Thyroid gland (tissue), 4 donors: ENCODE measurements at regions not wholly inside any gene's neighbourhood (a gene's known extent, or its start where the extent isn't known, plus 50 kb on each side); places are given as distances from the start of the nearest gene placed in this dataset.

Experiments used
- DNase-seq, 2 donors: peaks; one replicate each; pipeline ENCODE4 v3.0.0-alpha.2; 2019
- H3K27ac ChIP-seq, 3 donors: fragments of 200-600 bp; sonication (generic); 1 replicate in 2 of 3; 2 replicates in 1 of 3; pipeline ENCODE4 v1.5.1; 2016 to 2019; ENCODE audit warnings: mild to moderate bottlenecking in 1 of 3, moderate library complexity in 1 of 3
- H3K27me3 ChIP-seq: fragments of 200-600 bp; sonication (generic); one replicate; pipeline ENCODE4 v1.5.1; 2019
- H3K36me3 ChIP-seq, 2 donors: fragments of 200-600 bp; sonication (generic); one replicate each; pipeline ENCODE4 v1.5.1; 2016 to 2019
- H3K4me1 ChIP-seq, 2 donors: fragments of 200-600 bp; sonication (generic); one replicate each; pipeline ENCODE4 v1.5.1; 2017 to 2019
- H3K4me3 ChIP-seq, 3 donors: fragments of 200-600 bp; sonication (generic); replicated peaks in 1 of 3; 1 replicate in 2 of 3; 2 replicates in 1 of 3; pipeline ENCODE4 v1.5.1; 2016; ENCODE audit warnings: mild to moderate bottlenecking in 1 of 3
- H3K9me3 ChIP-seq: fragments of 200-600 bp; sonication (generic); one replicate; pipeline ENCODE4 v1.5.1; 2017
- CTCF ChIP-seq, 6 experiments: fragments of 200-600 bp in 3 of 6; fragments of 450-650 bp in 3 of 6; sonication (generic) in 3 of 6; IDR thresholded peaks; one replicate each; pipeline ENCODE4 v1.5.1; 2016 to 2019; ENCODE audit warnings: antibody characterized with exemption in 6 of 6, mild to moderate bottlenecking in 2 of 6, inconsistent platforms in 1 of 6, moderate library complexity in 1 of 6
- POLR2A ChIP-seq, 2 donors: fragments of 450-650 bp; IDR thresholded peaks; one replicate each; pipeline ENCODE4 v1.6.1; 2017; ENCODE audit warnings: antibody characterized with exemption in 2 of 2, mild to moderate bottlenecking in 2 of 2, moderate library complexity in 1 of 2
- WGBS, 2 donors: methylation state at CpG; one replicate each; pipeline ENCODE4 v1.1.5; 2017; 5-methylcytosine and 5-hydroxymethylcytosine counted together
- intact Hi-C: fragments of 100-400 bp; cut with DNase I; formaldehyde crosslinking; loops from one replicate; pipeline ENCODE4 v1.15.1; 2023

GRCh38 chr12:45584336-45584735 is 145.2 kb upstream of the ARID2 start:
- Histone ChIP-seq H3K9me3 (no peaks in the 10 kb centered on the region), H3K4me1 (no peaks in the 10 kb centered on the region), H3K36me3 (no peaks in the 10 kb centered on the region), H3K27ac (no peak overlapping the region), H3K4me3 (no peak overlapping the region), H3K27me3 (no peaks in the 10 kb centered on the region)
- 82 to 93% methylated on average over 1 of the region's 1 CpG for WGBS, 2 donors
- intact Hi-C loops: no loop called here
- no peak for DNase-seq
- TF ChIP-seq POLR2A (IDR thresholded peaks at IDR 0.05): no peak
- TF ChIP-seq CTCF (IDR thresholded peaks at IDR 0.05): no peak

DNA sequence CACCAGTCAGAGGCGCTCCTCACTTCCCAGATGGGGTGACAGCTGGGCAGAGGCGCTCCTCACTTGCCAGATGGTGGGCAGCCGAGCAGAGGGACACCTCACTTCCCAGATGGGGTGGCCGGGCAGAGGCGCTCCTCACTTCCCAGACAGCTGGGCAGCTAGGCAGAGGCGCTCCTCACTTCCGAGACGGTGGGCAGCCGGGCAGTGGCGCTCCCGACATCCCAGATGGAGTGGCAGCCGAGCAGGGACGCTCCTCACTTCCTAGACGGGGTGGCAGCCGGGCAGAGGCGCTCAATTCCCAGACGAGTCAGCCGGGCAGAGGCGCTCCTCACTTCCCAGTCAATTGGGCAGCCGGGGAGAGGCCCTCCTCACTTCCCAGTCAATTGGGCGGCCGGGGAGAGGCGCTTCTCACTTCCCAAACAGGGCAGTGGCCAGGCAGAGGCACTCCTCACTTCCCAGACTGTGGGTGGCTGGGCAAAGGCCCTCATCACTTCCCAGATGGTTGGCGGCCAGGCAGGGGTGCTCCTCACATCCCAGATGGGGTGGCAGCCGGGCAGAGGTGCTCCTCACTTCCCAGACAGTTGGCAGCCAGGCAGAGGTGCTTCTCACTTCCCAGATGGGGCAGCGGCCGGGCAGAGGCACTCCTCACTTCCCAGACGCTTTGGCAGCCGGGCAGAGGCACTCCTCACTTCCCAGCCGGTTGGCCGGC is 143.8 kb upstream of the ARID2 start:
- no peak for TF ChIP-seq POLR2A (IDR thresholded peaks at IDR 0.05)
- TF ChIP-seq CTCF (IDR thresholded peaks at IDR 0.05): no peak
- H3K9me3 ChIP-seq: no peaks in the 10 kb centered on the region
- no peaks in the 10 kb centered on the region for H3K36me3 ChIP-seq
- intact Hi-C loops: no loop called here
- 91 to 93% methylated on average over 8 to 23 of the region's 31 CpGs for WGBS, 2 donors
- H3K4me3 ChIP-seq: no peak overlapping the region
- H3K4me1 ChIP-seq: no peaks in the 10 kb centered on the region
- DNase-seq: no peak
- no peak overlapping the region for H3K27ac ChIP-seq
- no peaks in the 10 kb centered on the region for H3K27me3 ChIP-seq

GRCh38 chr12:45586486-45586885 is 143.0 kb upstream of the ARID2 start:
- Histone ChIP-seq H3K27me3 (no peaks in the 10 kb centered on the region), H3K27ac (no peak overlapping the region), H3K4me1 (no peaks in the 10 kb centered on the region), H3K36me3 (no peaks in the 10 kb centered on the region), H3K4me3 (no peak overlapping the region), H3K9me3 (no peaks in the 10 kb centered on the region)
- DNase-seq: no peak
- TF ChIP-seq CTCF (IDR thresholded peaks at IDR 0.05) (no peak), POLR2A (IDR thresholded peaks at IDR 0.05) (no peak)
- intact Hi-C loops: no loop called here
- 91 to 94% methylated on average over 12 to 13 of the region's 18 CpGs for WGBS, 2 donors

GRCh38 chr12:45587012-45587411 is 142.5 kb upstream of the ARID2 start:
- Histone ChIP-seq H3K27me3 (no peaks in the 10 kb centered on the region), H3K36me3 (no peaks in the 10 kb centered on the region), H3K4me3 (no peak overlapping the region), H3K9me3 (no peaks in the 10 kb centered on the region), H3K4me1 (no peaks in the 10 kb centered on the region), H3K27ac (no peak overlapping the region)
- 87 to 88% methylated on average over 2 of the region's 2 CpGs for WGBS, 2 donors
- intact Hi-C loops: no loop called here
- no peak for DNase-seq
- no peak for TF ChIP-seq POLR2A (IDR thresholded peaks at IDR 0.05)
- no peak for TF ChIP-seq CTCF (IDR thresholded peaks at IDR 0.05)

DNA sequence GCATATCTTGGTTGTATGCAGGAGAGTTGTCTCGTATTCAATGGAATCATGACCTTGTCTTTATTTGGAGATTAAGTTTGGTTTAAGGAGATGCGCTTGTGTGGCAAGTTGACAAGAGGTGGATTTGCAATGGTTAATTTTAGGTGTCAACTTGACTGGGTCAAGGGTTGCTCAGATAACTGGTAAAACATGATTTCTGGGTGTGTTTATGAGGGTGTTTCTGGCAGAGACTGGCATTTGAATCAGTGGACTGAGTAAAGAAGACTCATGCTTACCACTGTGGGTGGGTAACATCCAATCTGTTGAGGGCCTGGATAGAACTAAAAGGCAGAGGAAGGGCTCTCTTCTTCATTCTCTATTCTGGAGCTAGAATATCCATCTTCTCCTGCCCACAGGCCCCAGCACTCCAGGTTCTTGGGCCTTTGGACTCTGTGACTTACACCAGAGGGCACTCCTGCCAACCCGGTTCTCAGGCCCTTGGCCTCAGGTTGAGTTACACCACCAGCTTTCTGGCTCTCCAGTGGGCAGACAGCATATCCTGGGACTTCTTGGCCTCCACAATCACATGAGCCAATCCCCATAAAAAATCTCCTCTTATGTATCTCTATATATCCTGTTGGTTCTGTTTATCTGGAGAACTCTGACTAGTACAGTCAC is 141.5 kb upstream of the ARID2 start:
- Histone ChIP-seq H3K27ac (no peak overlapping the region), H3K36me3 (no peaks in the 10 kb centered on the region), H3K27me3 (no peaks in the 10 kb centered on the region), H3K9me3 (no peaks in the 10 kb centered on the region), H3K4me3 (no peak overlapping the region), H3K4me1 (no peaks in the 10 kb centered on the region)
- WGBS, 2 donors: 82 to 90% methylated on average over 3 of the region's 3 CpGs
- TF ChIP-seq CTCF (IDR thresholded peaks at IDR 0.05) (no peak), POLR2A (IDR thresholded peaks at IDR 0.05) (no peak)
- no peak for DNase-seq
- intact Hi-C loops: no loop called here
